ENCODE measurements at regions not wholly inside any gene's neighbourhood (a gene's known extent, or its start where the extent isn't known, plus 50 kb on each side); places are given as distances from the start of the nearest gene placed in this dataset.

DNA sequence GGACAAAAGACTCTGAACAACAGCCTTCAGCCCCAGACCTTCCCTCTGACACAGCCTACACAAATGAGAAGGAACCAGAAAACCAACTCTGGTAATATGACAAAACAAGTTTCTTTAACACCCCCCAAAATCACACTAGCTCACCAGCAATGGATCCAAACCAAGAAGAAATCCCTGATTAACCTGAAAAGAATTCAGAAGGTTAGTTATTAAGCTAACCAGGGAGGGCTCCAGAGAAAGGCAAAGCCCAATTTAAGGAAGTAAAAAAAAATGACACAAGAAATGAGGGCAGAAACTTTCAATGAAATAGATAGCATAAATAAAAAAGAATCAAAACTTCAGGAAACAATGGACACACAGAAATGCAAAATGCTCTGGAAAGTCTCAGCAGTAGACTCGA is 224.0 kb downstream of the TRIML1 start:
- CTCF ChIA-PET: no interaction called here
- no peaks in the 10 kb centered on the region for H3K27me3 ChIP-seq (ENCODE audit: control insufficient read depth in 2 of 2, insufficient read depth in 2 of 2, low read length in 2 of 2)
- H3K9me3 ChIP-seq (ENCODE audit: control insufficient read depth in 2 of 3, low read length in 3 of 3): no peaks in the 10 kb centered on the region
- POLR2A ChIA-PET: no interaction called here
- no peak overlapping the region for H3K27ac Mint-ChIP-seq
- no peaks in the 10 kb centered on the region for H3K36me3 ChIP-seq (ENCODE audit: control insufficient read depth in 2 of 3, insufficient read depth in 3 of 3, low read length in 3 of 3)
- no peak overlapping the region for H3K4me3 Mint-ChIP-seq
- ATAC-seq: no peak
- DNase-seq: no peak
- H3K4me1 Mint-ChIP-seq: no peaks in the 10 kb centered on the region
- no peak overlapping the region for H3K27ac ChIP-seq (ENCODE audit: low read depth, low read length)
- H3K4me1 ChIP-seq (ENCODE audit: control insufficient read depth in 2 of 2, insufficient read depth in 2 of 2, low read length in 2 of 2): no peaks in the 10 kb centered on the region
- intact Hi-C loops (cut with micrococcal nuclease): no loop called here
- H3K9me3 Mint-ChIP-seq: peaks cover 1 to 21% (median 9%) of the 10 kb centered on the region in 11 donors
- H3K36me3 Mint-ChIP-seq: no peaks in the 10 kb centered on the region
- no peaks in the 10 kb centered on the region for H3K27me3 Mint-ChIP-seq
- H3K4me3 ChIP-seq (ENCODE audit: low read length): no peak overlapping the region

DNA sequence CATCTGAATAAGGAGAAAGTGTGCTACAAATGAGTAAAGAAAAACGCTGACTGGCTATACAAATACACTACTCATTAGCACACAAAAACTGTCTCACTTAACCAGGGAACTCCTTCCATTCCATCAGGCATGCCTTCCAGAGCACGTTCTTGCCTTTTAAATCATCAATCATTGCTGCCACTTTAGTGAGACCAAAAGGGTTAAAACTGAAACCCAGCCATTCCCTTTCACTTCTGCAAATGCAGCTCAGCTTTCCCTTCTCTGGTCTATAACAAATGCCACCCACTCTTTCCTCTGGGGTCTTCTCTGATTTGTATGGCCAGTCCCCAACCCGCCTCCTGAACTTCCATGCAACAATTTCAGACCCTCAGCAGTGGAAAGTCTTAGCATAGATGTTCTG is 231.5 kb downstream of the TRIML1 start:
- no peaks in the 10 kb centered on the region for H3K27me3 ChIP-seq (ENCODE audit: control insufficient read depth in 2 of 2, insufficient read depth in 2 of 2, low read length in 2 of 2)
- Mint-ChIP-seq H3K4me1 (no peaks in the 10 kb centered on the region), H3K4me3 (no peak overlapping the region), H3K9me3 (peaks cover 2 to 28% (median 17%) of the 10 kb centered on the region in 11 donors), H3K36me3 (no peaks in the 10 kb centered on the region), H3K27ac (no peak overlapping the region), H3K27me3 (no peaks in the 10 kb centered on the region)
- DNase-seq (no peak), ATAC-seq (no peak)
- H3K36me3 ChIP-seq (ENCODE audit: control insufficient read depth in 2 of 3, insufficient read depth in 3 of 3, low read length in 3 of 3): no peaks in the 10 kb centered on the region
- H3K27ac ChIP-seq (ENCODE audit: low read depth, low read length): no peak overlapping the region
- ChIA-PET CTCF (no interaction called here), POLR2A (no interaction called here)
- H3K4me3 ChIP-seq (ENCODE audit: low read length): no peak overlapping the region
- intact Hi-C loops (cut with micrococcal nuclease): no loop called here
- no peaks in the 10 kb centered on the region for H3K4me1 ChIP-seq (ENCODE audit: control insufficient read depth in 2 of 2, insufficient read depth in 2 of 2, low read length in 2 of 2)
- no peaks in the 10 kb centered on the region for H3K9me3 ChIP-seq (ENCODE audit: control insufficient read depth in 2 of 3, low read length in 3 of 3)

DNA sequence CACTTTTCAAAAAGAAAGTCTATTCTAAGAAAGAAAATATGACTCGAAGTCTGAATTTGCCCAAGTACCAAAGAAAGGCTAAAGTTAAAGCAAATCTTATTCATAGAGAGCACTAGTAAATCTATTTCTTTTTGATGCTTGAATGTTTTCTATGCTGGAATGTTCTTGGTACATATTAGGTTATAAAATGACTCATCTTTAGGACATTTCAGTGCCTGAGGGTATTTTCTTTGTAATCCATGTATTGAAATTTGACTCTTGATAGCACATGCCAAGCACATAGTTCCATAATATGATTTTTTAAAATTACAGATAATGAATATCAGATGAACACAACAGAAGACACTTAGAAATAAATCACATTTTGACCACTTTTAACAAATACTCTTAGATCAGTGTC is 232.8 kb downstream of the TRIML1 start:
- no peak for DNase-seq
- ATAC-seq: no peak
- Mint-ChIP-seq H3K36me3 (peaks cover 0 to 4% (median 0%) of the 10 kb centered on the region in 5 donors), H3K27me3 (no peaks in the 10 kb centered on the region), H3K9me3 (peaks cover 4 to 28% (median 21%) of the 10 kb centered on the region in 11 donors), H3K4me1 (no peaks in the 10 kb centered on the region), H3K27ac (no peak overlapping the region), H3K4me3 (no peak overlapping the region)
- Histone ChIP-seq H3K27ac (ENCODE audit: low read depth, low read length) (no peak overlapping the region), H3K9me3 (ENCODE audit: control insufficient read depth in 2 of 3, low read length in 3 of 3) (no peaks in the 10 kb centered on the region), H3K36me3 (ENCODE audit: control insufficient read depth in 2 of 3, insufficient read depth in 3 of 3, low read length in 3 of 3) (no peaks in the 10 kb centered on the region), H3K27me3 (ENCODE audit: control insufficient read depth in 2 of 2, insufficient read depth in 2 of 2, low read length in 2 of 2) (no peaks in the 10 kb centered on the region), H3K4me3 (ENCODE audit: low read length) (no peak overlapping the region), H3K4me1 (ENCODE audit: control insufficient read depth in 2 of 2, insufficient read depth in 2 of 2, low read length in 2 of 2) (no peaks in the 10 kb centered on the region)
- POLR2A ChIA-PET: no interaction called here
- intact Hi-C loops (cut with micrococcal nuclease): no loop called here
- CTCF ChIA-PET: no interaction called here

DNA sequence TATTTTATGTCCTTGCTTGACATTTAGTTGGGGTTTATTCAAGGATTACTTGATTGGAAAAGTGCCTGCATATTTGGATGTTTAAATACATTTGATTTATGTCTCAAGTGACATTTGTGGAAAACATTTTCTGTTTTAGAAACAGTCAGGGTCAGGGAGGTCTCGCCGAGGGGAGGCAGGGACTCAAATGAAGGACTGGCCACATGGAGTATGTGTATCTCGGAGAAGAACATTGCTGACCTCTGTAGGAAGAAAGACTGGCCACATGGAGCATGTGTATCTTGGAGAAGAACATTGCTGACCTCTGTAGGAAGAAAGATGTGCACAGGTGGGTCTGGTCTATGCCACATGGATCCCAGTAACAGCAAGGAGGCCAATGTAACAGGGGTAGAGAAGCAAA is 233.6 kb downstream of the TRIML1 start:
- Histone ChIP-seq H3K27me3 (ENCODE audit: control insufficient read depth in 2 of 2, insufficient read depth in 2 of 2, low read length in 2 of 2) (no peaks in the 10 kb centered on the region), H3K27ac (ENCODE audit: low read depth, low read length) (no peak overlapping the region), H3K36me3 (ENCODE audit: control insufficient read depth in 2 of 3, insufficient read depth in 3 of 3, low read length in 3 of 3) (no peaks in the 10 kb centered on the region), H3K4me3 (ENCODE audit: low read length) (no peak overlapping the region), H3K4me1 (ENCODE audit: control insufficient read depth in 2 of 2, insufficient read depth in 2 of 2, low read length in 2 of 2) (no peaks in the 10 kb centered on the region), H3K9me3 (ENCODE audit: control insufficient read depth in 2 of 3, low read length in 3 of 3) (no peaks in the 10 kb centered on the region)
- no peak overlapping the region for H3K4me3 Mint-ChIP-seq
- no peaks in the 10 kb centered on the region for H3K27me3 Mint-ChIP-seq
- ChIA-PET CTCF (no interaction called here), POLR2A (no interaction called here)
- DNase-seq: no peak
- no peaks in the 10 kb centered on the region for H3K4me1 Mint-ChIP-seq
- H3K9me3 Mint-ChIP-seq: peaks cover 4 to 29% (median 20%) of the 10 kb centered on the region in 11 donors
- intact Hi-C loops (cut with micrococcal nuclease): no loop called here
- ATAC-seq: no peak
- no peak overlapping the region for H3K27ac Mint-ChIP-seq
- H3K36me3 Mint-ChIP-seq: peaks cover 0 to 4% (median 0%) of the 10 kb centered on the region in 5 donors

DNA sequence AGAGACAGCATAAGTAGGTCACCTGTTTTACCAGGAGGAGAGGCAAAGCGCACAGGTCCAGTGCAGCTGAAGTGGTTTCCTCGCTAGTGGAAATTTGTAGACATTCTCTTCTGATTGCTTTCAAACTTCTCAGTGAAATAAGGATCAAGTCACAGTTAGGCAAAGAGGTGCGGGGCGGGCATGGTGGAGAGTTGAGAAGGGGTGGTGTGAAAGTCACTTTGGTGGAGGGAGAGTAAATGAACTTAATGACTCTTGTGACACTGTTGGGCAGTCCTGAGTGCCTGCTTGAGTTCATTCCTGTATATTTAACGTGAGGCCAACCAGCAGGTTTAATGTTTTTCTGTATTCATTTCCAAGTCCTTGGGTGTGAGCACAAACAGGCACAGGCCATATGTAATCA is 235.6 kb downstream of the TRIML1 start:
- Mint-ChIP-seq H3K36me3 (peaks cover 0 to 9% (median 0%) of the 10 kb centered on the region in 5 donors), H3K4me1 (no peaks in the 10 kb centered on the region), H3K9me3 (peaks cover 6 to 47% (median 26%) of the 10 kb centered on the region in 11 donors), H3K27ac (no peak overlapping the region), H3K27me3 (no peaks in the 10 kb centered on the region), H3K4me3 (no peak overlapping the region)
- Histone ChIP-seq H3K9me3 (ENCODE audit: control insufficient read depth in 2 of 3, low read length in 3 of 3) (no peaks in the 10 kb centered on the region), H3K27ac (ENCODE audit: low read depth, low read length) (no peak overlapping the region), H3K27me3 (ENCODE audit: control insufficient read depth in 2 of 2, insufficient read depth in 2 of 2, low read length in 2 of 2) (no peaks in the 10 kb centered on the region), H3K4me1 (ENCODE audit: control insufficient read depth in 2 of 2, insufficient read depth in 2 of 2, low read length in 2 of 2) (no peaks in the 10 kb centered on the region), H3K4me3 (ENCODE audit: low read length) (no peak overlapping the region), H3K36me3 (ENCODE audit: control insufficient read depth in 2 of 3, insufficient read depth in 3 of 3, low read length in 3 of 3) (no peaks in the 10 kb centered on the region)
- DNase-seq (no peak), ATAC-seq (no peak)
- CTCF ChIA-PET: no interaction called here
- intact Hi-C loops (cut with micrococcal nuclease): no loop called here
- POLR2A ChIA-PET: no interaction called here

DNA sequence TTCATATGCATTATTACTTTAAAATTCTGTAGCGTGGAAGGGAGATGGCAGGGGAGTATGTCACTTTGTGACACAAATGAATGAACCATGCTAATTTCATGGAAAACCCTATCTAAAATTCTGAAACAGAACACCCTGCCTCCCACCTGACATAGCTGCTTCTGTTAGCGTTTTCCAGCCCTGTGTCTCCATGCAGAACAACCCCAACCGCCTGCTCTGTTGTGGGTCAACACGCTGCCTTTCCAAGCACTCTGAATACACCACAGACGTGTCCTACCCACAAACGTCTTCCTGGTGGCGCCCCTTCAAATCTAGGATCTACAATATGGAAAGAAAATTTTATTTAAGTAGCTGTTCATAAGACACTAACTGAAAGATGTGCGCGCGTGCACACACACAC is 238.6 kb downstream of the TRIML1 start:
- Mint-ChIP-seq H3K4me3 (no peak overlapping the region), H3K9me3 (peaks cover 4 to 52% (median 27%) of the 10 kb centered on the region in 11 donors), H3K4me1 (no peaks in the 10 kb centered on the region), H3K36me3 (peaks cover 0 to 9% (median 0%) of the 10 kb centered on the region in 5 donors), H3K27me3 (no peaks in the 10 kb centered on the region), H3K27ac (no peak overlapping the region)
- ATAC-seq: no peak
- no peak overlapping the region for H3K27ac ChIP-seq (ENCODE audit: low read depth, low read length)
- no peak overlapping the region for H3K4me3 ChIP-seq (ENCODE audit: low read length)
- ChIA-PET POLR2A (no interaction called here), CTCF (no interaction called here)
- DNase-seq: no peak
- intact Hi-C loops (cut with micrococcal nuclease): no loop called here
- no peaks in the 10 kb centered on the region for H3K27me3 ChIP-seq (ENCODE audit: control insufficient read depth in 2 of 2, insufficient read depth in 2 of 2, low read length in 2 of 2)
- H3K36me3 ChIP-seq (ENCODE audit: control insufficient read depth in 2 of 3, insufficient read depth in 3 of 3, low read length in 3 of 3): no peaks in the 10 kb centered on the region
- no peaks in the 10 kb centered on the region for H3K9me3 ChIP-seq (ENCODE audit: control insufficient read depth in 2 of 3, low read length in 3 of 3)
- no peaks in the 10 kb centered on the region for H3K4me1 ChIP-seq (ENCODE audit: control insufficient read depth in 2 of 2, insufficient read depth in 2 of 2, low read length in 2 of 2)

DNA sequence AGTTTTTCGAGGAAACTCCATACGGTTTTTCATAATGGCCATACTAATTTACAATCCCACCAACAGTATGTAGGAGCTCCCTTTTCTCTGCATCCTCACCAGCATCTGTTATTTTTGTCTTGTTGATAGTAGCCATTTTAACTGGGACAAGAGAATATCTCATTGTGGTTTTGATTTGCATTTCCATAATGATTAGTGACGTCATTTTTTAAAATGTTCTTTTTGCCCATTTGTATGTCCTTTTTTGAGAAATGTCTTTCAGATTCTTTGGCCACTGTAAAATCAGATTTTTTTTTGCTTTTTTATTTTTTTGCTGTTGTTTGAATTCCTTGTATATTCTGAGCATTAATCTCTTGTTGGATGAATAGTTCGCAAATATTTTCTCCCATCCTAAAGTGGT is 243.9 kb downstream of the TRIML1 start:
- ChIA-PET CTCF (no interaction called here), POLR2A (no interaction called here)
- Histone ChIP-seq H3K36me3 (ENCODE audit: control insufficient read depth in 2 of 3, insufficient read depth in 3 of 3, low read length in 3 of 3) (no peaks in the 10 kb centered on the region), H3K27ac (ENCODE audit: low read depth, low read length) (no peak overlapping the region), H3K4me1 (ENCODE audit: control insufficient read depth in 2 of 2, insufficient read depth in 2 of 2, low read length in 2 of 2) (no peaks in the 10 kb centered on the region), H3K4me3 (ENCODE audit: low read length) (no peak overlapping the region), H3K27me3 (ENCODE audit: control insufficient read depth in 2 of 2, insufficient read depth in 2 of 2, low read length in 2 of 2) (no peaks in the 10 kb centered on the region), H3K9me3 (ENCODE audit: control insufficient read depth in 2 of 3, low read length in 3 of 3) (no peaks in the 10 kb centered on the region)
- H3K9me3 Mint-ChIP-seq: peaks cover 5 to 50% (median 16%) of the 10 kb centered on the region in 11 donors
- ATAC-seq (no peak), DNase-seq (no peak)
- H3K36me3 Mint-ChIP-seq: peaks cover 0 to 10% (median 0%) of the 10 kb centered on the region in 5 donors
- no peaks in the 10 kb centered on the region for H3K4me1 Mint-ChIP-seq
- no peak overlapping the region for H3K27ac Mint-ChIP-seq
- intact Hi-C loops (cut with micrococcal nuclease): no loop called here
- no peaks in the 10 kb centered on the region for H3K27me3 Mint-ChIP-seq
- no peak overlapping the region for H3K4me3 Mint-ChIP-seq
